Left ventricle myocardium inferior (tissue), 1 donor: ENCODE measurements at regions not wholly inside any gene's neighbourhood (a gene's known extent, or its start where the extent isn't known, plus 50 kb on each side); places are given as distances from the start of the nearest gene placed in this dataset.

ENCODE experiments used
- DNase-seq: peaks from one replicate; pipeline ENCODE4 v3.0.0-alpha.2; 2020
- H3K27ac ChIP-seq: fragments of 200-600 bp; replicated peaks from 2 replicates; pipeline ENCODE4 v1.8.0; 2021
- H3K27me3 ChIP-seq: fragments of 200-600 bp; 2 replicates; pipeline ENCODE4 v1.8.0; 2021; ENCODE audit warnings: low read depth
- H3K36me3 ChIP-seq: fragments of 200-600 bp; 2 replicates; pipeline ENCODE4 v1.8.0; 2021
- H3K4me1 ChIP-seq: fragments of 200-600 bp; 2 replicates; pipeline ENCODE4 v1.8.0; 2021
- H3K4me3 ChIP-seq: fragments of 200-600 bp; 2 replicates; pipeline ENCODE4 v1.8.0; 2021; ENCODE audit warnings: mild to moderate bottlenecking, moderate library complexity
- H3K9me3 ChIP-seq: fragments of 200-600 bp; replicated peaks from 2 replicates; pipeline ENCODE4 v1.8.0; 2021
- CTCF ChIP-seq: fragments of 200-600 bp; IDR thresholded peaks from 2 replicates; pipeline ENCODE4 v1.8.0; 2021; ENCODE audit warnings: antibody characterized with exemption, mild to moderate bottlenecking, borderline replicate concordance
- intact Hi-C: fragments of 100-400 bp; cut with micrococcal nuclease; formaldehyde crosslinking; loops from one replicate; pipeline ENCODE4 v1.11.0; 2022
- donor health status: DM: no; HTN: yes; CAD: no; lungs with severe emphysema.

GRCh38 chr7:3243256-3243655 is 57.8 kb upstream of the SDK1 start:
- no peak for DNase-seq
- no peaks in the 10 kb centered on the region for H3K27me3 ChIP-seq
- no peak for TF ChIP-seq CTCF
- H3K4me3 ChIP-seq = no peak overlapping the region
- no peaks in the 10 kb centered on the region for H3K4me1 ChIP-seq
- no peak overlapping the region for H3K27ac ChIP-seq
- H3K9me3 ChIP-seq = peaks cover 14% of the 10 kb centered on the region
- peaks cover 3% of the 10 kb centered on the region for H3K36me3 ChIP-seq
- intact Hi-C loops = no loop called here

GRCh38 chr7:3243680-3244079 is 57.4 kb upstream of the SDK1 start:
- intact Hi-C loops = no loop called here
- no peaks in the 10 kb centered on the region for H3K4me1 ChIP-seq
- H3K36me3 ChIP-seq = peaks cover 3% of the 10 kb centered on the region
- DNase-seq = no peak
- H3K9me3 ChIP-seq = peaks cover 14% of the 10 kb centered on the region
- H3K27me3 ChIP-seq = no peaks in the 10 kb centered on the region
- no peak overlapping the region for H3K27ac ChIP-seq
- H3K4me3 ChIP-seq = no peak overlapping the region
- no peak for TF ChIP-seq CTCF

- Histone ChIP-seq H3K4me1 (no peaks in the 10 kb centered on the region), H3K36me3 (peaks cover 3% of the 10 kb centered on the region), H3K27me3 (no peaks in the 10 kb centered on the region), H3K27ac (no peak overlapping the region), H3K9me3 (peaks cover 14% of the 10 kb centered on the region), H3K4me3 (no peak overlapping the region)
- intact Hi-C loops = no loop called here
- DNase-seq = no peak
- TF ChIP-seq CTCF = no peak
These were observed 56.7 kb upstream of the SDK1 start for GRCh38 chr7:3244241-3244814.

- TF ChIP-seq CTCF = no peak
- Histone ChIP-seq H3K4me1 (no peaks in the 10 kb centered on the region), H3K4me3 (no peak overlapping the region), H3K27ac (no peak overlapping the region), H3K27me3 (no peaks in the 10 kb centered on the region), H3K9me3 (peaks cover 14% of the 10 kb centered on the region), H3K36me3 (peaks cover 3% of the 10 kb centered on the region)
- no peak for DNase-seq
- intact Hi-C loops = no loop called here
These were observed 56.0 kb upstream of the SDK1 start for GRCh38 chr7:3245077-3245476.

- H3K36me3 ChIP-seq = peaks cover 3% of the 10 kb centered on the region
- H3K4me1 ChIP-seq = no peaks in the 10 kb centered on the region
- H3K4me3 ChIP-seq = no peak overlapping the region
- DNase-seq = no peak
- peaks cover 14% of the 10 kb centered on the region for H3K9me3 ChIP-seq
- no peak for TF ChIP-seq CTCF
- intact Hi-C loops = no loop called here
- H3K27me3 ChIP-seq = no peaks in the 10 kb centered on the region
- H3K27ac ChIP-seq = no peak overlapping the region
These were observed 55.3 kb upstream of the SDK1 start for GRCh38 chr7:3245721-3246120.
